ENCODE measurements at regions not wholly inside any gene's neighbourhood (a gene's known extent, or its start where the extent isn't known, plus 50 kb on each side); places are given as distances from the start of the nearest gene placed in this dataset.

- intact Hi-C loops (cut with micrococcal nuclease) = no loop called here
- H3K36me3 Mint-ChIP-seq = no peaks in the 10 kb centered on the region
Observed at GRCh38 chr13:33953203-33953602, 135.3 kb downstream of the RFC3 start.

DNA sequence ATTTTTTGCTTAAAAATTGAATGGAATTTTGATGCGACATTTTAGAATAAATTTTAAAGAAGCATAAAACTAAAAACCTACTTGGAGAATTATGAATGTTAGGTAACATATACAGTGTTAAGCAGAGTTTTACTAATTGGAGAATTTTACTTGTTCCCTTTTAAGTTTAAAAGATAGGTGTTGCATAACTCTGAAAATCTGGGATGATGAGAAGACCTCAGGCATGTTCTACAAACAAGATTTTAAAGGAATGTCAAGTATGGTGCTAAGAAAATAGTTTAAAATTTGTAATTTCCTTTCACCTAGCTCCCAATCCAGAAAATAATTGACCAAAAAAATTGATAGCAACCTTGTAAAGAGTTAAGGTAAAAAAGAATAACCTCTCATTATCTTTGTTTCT is 135.8 kb downstream of the RFC3 start:
- WGBS (ENCODE audit: insufficient coverage) = no CpG with 5 or more reads among the region's 1 CpG

More at GRCh38 chr13:33953203-33953602, 135.3 kb downstream of the RFC3 start:
- Histone ChIP-seq H3K36me3 (replicated peaks in 1 of 2; ENCODE audit: control insufficient read depth in 1 of 2, insufficient read depth in 2 of 2, low read length in 2 of 2) (no peaks in the 10 kb centered on the region), H3K9me3 (replicated peaks in 1 of 2; ENCODE audit: control insufficient read depth in 1 of 2, insufficient read depth in 1 of 2, low read length in 2 of 2) (no peaks in the 10 kb centered on the region), H3K9ac (ENCODE audit: insufficient read depth, low read length, poor library complexity, severe bottlenecking) (no peak overlapping the region), H4K20me1 (ENCODE audit: insufficient read depth, low read length) (no peaks in the 10 kb centered on the region), H3K4me2 (replicated peaks; ENCODE audit: extremely low read depth, low read length, poor library complexity, severe bottlenecking) (no peak overlapping the region), H3K79me2 (ENCODE audit: insufficient read depth, low read length) (no peaks in the 10 kb centered on the region), H3K4me1 (ENCODE audit: control insufficient read depth in 1 of 2, insufficient read depth in 2 of 2, low read length in 2 of 2) (no peaks in the 10 kb centered on the region), H2AFZ (ENCODE audit: insufficient read depth, low read depth, low read length, poor library complexity, severe bottlenecking) (no peak overlapping the region), H3K27me3 (ENCODE audit: control insufficient read depth in 2 of 2, insufficient read depth in 2 of 2, low read length in 2 of 2) (no peaks in the 10 kb centered on the region), H3K4me3 (replicated peaks in 1 of 3; ENCODE audit: low read depth in 2 of 3, low read length in 3 of 3) (no peak overlapping the region), H3K27ac (ENCODE audit: low read depth in 1 of 2, low read length in 2 of 2) (no peak overlapping the region)
- no peak for TF ChIP-seq CTCF (IDR thresholded peaks at IDR 0.05)
- H3K4me1 Mint-ChIP-seq = no peaks in the 10 kb centered on the region
- no CpG with 5 or more reads among the region's 1 CpG for WGBS (ENCODE audit: insufficient coverage)
- H3K9me3 Mint-ChIP-seq = peaks cover 0 to 10% (median 2%) of the 10 kb centered on the region in 7 donors
- no peak for DNase-seq
- H3K27me3 Mint-ChIP-seq (ENCODE audit: low read depth in 3 of 3) = peaks cover 1 to 3% (median 2%) of the 10 kb centered on the region in 3 donors
- no peak overlapping the region for H3K4me3 Mint-ChIP-seq
- no peak overlapping the region for H3K27ac Mint-ChIP-seq

More for the DNA sequence above, 135.8 kb downstream of the RFC3 start:
- no peak for DNase-seq
- H3K9me3 ChIP-seq (replicated peaks in 1 of 2; ENCODE audit: control insufficient read depth in 1 of 2, insufficient read depth in 1 of 2, low read length in 2 of 2) = no peaks in the 10 kb centered on the region
- Mint-ChIP-seq H3K27ac (no peak overlapping the region), H3K36me3 (no peaks in the 10 kb centered on the region), H3K9me3 (peaks cover 0 to 10% (median 2%) of the 10 kb centered on the region in 7 donors), H3K4me3 (no peak overlapping the region), H3K4me1 (no peaks in the 10 kb centered on the region), H3K27me3 (ENCODE audit: low read depth in 3 of 3) (peaks cover 1 to 2% (median 2%) of the 10 kb centered on the region in 3 donors)
- no peaks in the 10 kb centered on the region for H4K20me1 ChIP-seq (ENCODE audit: insufficient read depth, low read length)
- intact Hi-C loops (cut with micrococcal nuclease) = no loop called here
- no peak overlapping the region for H3K4me2 ChIP-seq (replicated peaks; ENCODE audit: extremely low read depth, low read length, poor library complexity, severe bottlenecking)
- H3K27ac ChIP-seq (ENCODE audit: low read depth in 1 of 2, low read length in 2 of 2) = no peak overlapping the region
- no peaks in the 10 kb centered on the region for H3K4me1 ChIP-seq (ENCODE audit: control insufficient read depth in 1 of 2, insufficient read depth in 2 of 2, low read length in 2 of 2)
- no peaks in the 10 kb centered on the region for H3K79me2 ChIP-seq (ENCODE audit: insufficient read depth, low read length)
- no peak overlapping the region for H2AFZ ChIP-seq (ENCODE audit: insufficient read depth, low read depth, low read length, poor library complexity, severe bottlenecking)
- no peak overlapping the region for H3K4me3 ChIP-seq (replicated peaks in 1 of 3; ENCODE audit: low read depth in 2 of 3, low read length in 3 of 3)
- H3K36me3 ChIP-seq (replicated peaks in 1 of 2; ENCODE audit: control insufficient read depth in 1 of 2, insufficient read depth in 2 of 2, low read length in 2 of 2) = no peaks in the 10 kb centered on the region
- no peak overlapping the region for H3K9ac ChIP-seq (ENCODE audit: insufficient read depth, low read length, poor library complexity, severe bottlenecking)
- TF ChIP-seq CTCF (IDR thresholded peaks at IDR 0.05) = no peak
- H3K27me3 ChIP-seq (ENCODE audit: control insufficient read depth in 2 of 2, insufficient read depth in 2 of 2, low read length in 2 of 2) = no peaks in the 10 kb centered on the region
